ENCODE measurements at regions not wholly inside any gene's neighbourhood (a gene's known extent, or its start where the extent isn't known, plus 50 kb on each side); places are given as distances from the start of the nearest gene placed in this dataset.

- Histone ChIP-seq H3K4me3 (ENCODE audit: low read length in 2 of 2) (no peak overlapping the region), H3K9ac (ENCODE audit: low read length in 2 of 2) (no peak overlapping the region), H3K27ac (ENCODE audit: low read length) (no peak overlapping the region), H3K9me3 (ENCODE audit: control insufficient read depth in 2 of 2, low read length in 2 of 2) (no peaks in the 10 kb centered on the region), H3K27me3 (ENCODE audit: control insufficient read depth in 1 of 2, insufficient read depth in 2 of 2, low read length in 2 of 2) (no peaks in the 10 kb centered on the region), H3K36me3 (ENCODE audit: control insufficient read depth in 2 of 2, insufficient read depth in 2 of 2, low read length in 2 of 2) (no peaks in the 10 kb centered on the region), H3K4me1 (ENCODE audit: control insufficient read depth, insufficient read depth, low read length) (no peaks in the 10 kb centered on the region)
Measured at GRCh38 chr2:71797035-71797810, 343.9 kb downstream of the DYSF start.

- Histone ChIP-seq H3K27me3 (ENCODE audit: control insufficient read depth in 1 of 2, insufficient read depth in 2 of 2, low read length in 2 of 2) (no peaks in the 10 kb centered on the region), H3K9me3 (ENCODE audit: control insufficient read depth in 2 of 2, low read length in 2 of 2) (no peaks in the 10 kb centered on the region), H3K27ac (ENCODE audit: low read length) (no peak overlapping the region), H3K4me3 (ENCODE audit: low read length in 2 of 2) (no peak overlapping the region), H3K4me1 (ENCODE audit: control insufficient read depth, insufficient read depth, low read length) (no peaks in the 10 kb centered on the region), H3K36me3 (ENCODE audit: control insufficient read depth in 2 of 2, insufficient read depth in 2 of 2, low read length in 2 of 2) (no peaks in the 10 kb centered on the region), H3K9ac (ENCODE audit: low read length in 2 of 2) (no peak overlapping the region)
Measured at GRCh38 chr2:71796174-71796593, 342.8 kb downstream of the DYSF start.

- no peaks in the 10 kb centered on the region for H3K27me3 ChIP-seq (ENCODE audit: control insufficient read depth in 1 of 2, insufficient read depth in 2 of 2, low read length in 2 of 2)
- no peak overlapping the region for H3K27ac ChIP-seq (ENCODE audit: low read length)
- no peaks in the 10 kb centered on the region for H3K4me1 ChIP-seq (ENCODE audit: control insufficient read depth, insufficient read depth, low read length)
- H3K36me3 ChIP-seq (ENCODE audit: control insufficient read depth in 2 of 2, insufficient read depth in 2 of 2, low read length in 2 of 2), result no peaks in the 10 kb centered on the region
- H3K4me3 ChIP-seq (ENCODE audit: low read length in 2 of 2), result no peak overlapping the region
- H3K9me3 ChIP-seq (ENCODE audit: control insufficient read depth in 2 of 2, low read length in 2 of 2), result no peaks in the 10 kb centered on the region
- H3K9ac ChIP-seq (ENCODE audit: low read length in 2 of 2), result no peak overlapping the region
Measured at GRCh38 chr2:71795486-71795885, 342.1 kb downstream of the DYSF start.

GRCh38 chr2:71794611-71795010, 341.2 kb downstream of the DYSF start:
- no peak overlapping the region for H3K9ac ChIP-seq (ENCODE audit: low read length in 2 of 2)
- H3K9me3 ChIP-seq (ENCODE audit: control insufficient read depth in 2 of 2, low read length in 2 of 2), result no peaks in the 10 kb centered on the region
- no peak overlapping the region for H3K4me3 ChIP-seq (ENCODE audit: low read length in 2 of 2)
- H3K27ac ChIP-seq (ENCODE audit: low read length), result no peak overlapping the region
- H3K4me1 ChIP-seq (ENCODE audit: control insufficient read depth, insufficient read depth, low read length), result no peaks in the 10 kb centered on the region
- H3K27me3 ChIP-seq (ENCODE audit: control insufficient read depth in 1 of 2, insufficient read depth in 2 of 2, low read length in 2 of 2), result no peaks in the 10 kb centered on the region
- no peaks in the 10 kb centered on the region for H3K36me3 ChIP-seq (ENCODE audit: control insufficient read depth in 2 of 2, insufficient read depth in 2 of 2, low read length in 2 of 2)

GRCh38 chr2:71793926-71794325, 340.6 kb downstream of the DYSF start:
- Histone ChIP-seq H3K9me3 (ENCODE audit: control insufficient read depth in 2 of 2, low read length in 2 of 2) (no peaks in the 10 kb centered on the region), H3K9ac (ENCODE audit: low read length in 2 of 2) (no peak overlapping the region), H3K36me3 (ENCODE audit: control insufficient read depth in 2 of 2, insufficient read depth in 2 of 2, low read length in 2 of 2) (no peaks in the 10 kb centered on the region), H3K27me3 (ENCODE audit: control insufficient read depth in 1 of 2, insufficient read depth in 2 of 2, low read length in 2 of 2) (no peaks in the 10 kb centered on the region), H3K4me1 (ENCODE audit: control insufficient read depth, insufficient read depth, low read length) (no peaks in the 10 kb centered on the region), H3K4me3 (ENCODE audit: low read length in 2 of 2) (no peak overlapping the region), H3K27ac (ENCODE audit: low read length) (no peak overlapping the region)

- no peak overlapping the region for H3K27ac ChIP-seq (ENCODE audit: low read length)
- no peaks in the 10 kb centered on the region for H3K27me3 ChIP-seq (ENCODE audit: control insufficient read depth in 1 of 2, insufficient read depth in 2 of 2, low read length in 2 of 2)
- no peaks in the 10 kb centered on the region for H3K4me1 ChIP-seq (ENCODE audit: control insufficient read depth, insufficient read depth, low read length)
- H3K9ac ChIP-seq (ENCODE audit: low read length in 2 of 2), result no peak overlapping the region
- no peak overlapping the region for H3K4me3 ChIP-seq (ENCODE audit: low read length in 2 of 2)
- H3K36me3 ChIP-seq (ENCODE audit: control insufficient read depth in 2 of 2, insufficient read depth in 2 of 2, low read length in 2 of 2), result no peaks in the 10 kb centered on the region
- H3K9me3 ChIP-seq (ENCODE audit: control insufficient read depth in 2 of 2, low read length in 2 of 2), result no peaks in the 10 kb centered on the region
Measured at GRCh38 chr2:71792926-71793761, 339.8 kb downstream of the DYSF start.

- H3K36me3 ChIP-seq (ENCODE audit: control insufficient read depth in 2 of 2, insufficient read depth in 2 of 2, low read length in 2 of 2), result no peaks in the 10 kb centered on the region
- H3K4me1 ChIP-seq (ENCODE audit: control insufficient read depth, insufficient read depth, low read length), result no peaks in the 10 kb centered on the region
- no peaks in the 10 kb centered on the region for H3K27me3 ChIP-seq (ENCODE audit: control insufficient read depth in 1 of 2, insufficient read depth in 2 of 2, low read length in 2 of 2)
- no peaks in the 10 kb centered on the region for H3K9me3 ChIP-seq (ENCODE audit: control insufficient read depth in 2 of 2, low read length in 2 of 2)
- no peak overlapping the region for H3K27ac ChIP-seq (ENCODE audit: low read length)
- no peak overlapping the region for H3K4me3 ChIP-seq (ENCODE audit: low read length in 2 of 2)
- no peak overlapping the region for H3K9ac ChIP-seq (ENCODE audit: low read length in 2 of 2)
Measured at GRCh38 chr2:71791501-71792135, 338.3 kb downstream of the DYSF start.

- H3K36me3 ChIP-seq (ENCODE audit: control insufficient read depth in 2 of 2, insufficient read depth in 2 of 2, low read length in 2 of 2), result no peaks in the 10 kb centered on the region
- no peak overlapping the region for H3K27ac ChIP-seq (ENCODE audit: low read length)
- no peaks in the 10 kb centered on the region for H3K9me3 ChIP-seq (ENCODE audit: control insufficient read depth in 2 of 2, low read length in 2 of 2)
- H3K9ac ChIP-seq (ENCODE audit: low read length in 2 of 2), result no peak overlapping the region
- no peak overlapping the region for H3K4me3 ChIP-seq (ENCODE audit: low read length in 2 of 2)
- no peaks in the 10 kb centered on the region for H3K27me3 ChIP-seq (ENCODE audit: control insufficient read depth in 1 of 2, insufficient read depth in 2 of 2, low read length in 2 of 2)
- no peaks in the 10 kb centered on the region for H3K4me1 ChIP-seq (ENCODE audit: control insufficient read depth, insufficient read depth, low read length)
Measured at GRCh38 chr2:71791061-71791450, 337.7 kb downstream of the DYSF start.

GRCh38 chr2:71790226-71791060, 337.1 kb downstream of the DYSF start:
- Histone ChIP-seq H3K9me3 (ENCODE audit: control insufficient read depth in 2 of 2, low read length in 2 of 2) (no peaks in the 10 kb centered on the region), H3K36me3 (ENCODE audit: control insufficient read depth in 2 of 2, insufficient read depth in 2 of 2, low read length in 2 of 2) (no peaks in the 10 kb centered on the region), H3K4me3 (ENCODE audit: low read length in 2 of 2) (no peak overlapping the region), H3K9ac (ENCODE audit: low read length in 2 of 2) (no peak overlapping the region), H3K27ac (ENCODE audit: low read length) (no peak overlapping the region), H3K4me1 (ENCODE audit: control insufficient read depth, insufficient read depth, low read length) (no peaks in the 10 kb centered on the region), H3K27me3 (ENCODE audit: control insufficient read depth in 1 of 2, insufficient read depth in 2 of 2, low read length in 2 of 2) (no peaks in the 10 kb centered on the region)

- Histone ChIP-seq H3K27me3 (ENCODE audit: control insufficient read depth in 1 of 2, insufficient read depth in 2 of 2, low read length in 2 of 2) (no peaks in the 10 kb centered on the region), H3K9me3 (ENCODE audit: control insufficient read depth in 2 of 2, low read length in 2 of 2) (no peaks in the 10 kb centered on the region), H3K27ac (ENCODE audit: low read length) (no peak overlapping the region), H3K36me3 (ENCODE audit: control insufficient read depth in 2 of 2, insufficient read depth in 2 of 2, low read length in 2 of 2) (no peaks in the 10 kb centered on the region), H3K4me1 (ENCODE audit: control insufficient read depth, insufficient read depth, low read length) (no peaks in the 10 kb centered on the region), H3K9ac (ENCODE audit: low read length in 2 of 2) (no peak overlapping the region), H3K4me3 (ENCODE audit: low read length in 2 of 2) (no peak overlapping the region)
Measured at GRCh38 chr2:71789556-71790204, 336.3 kb downstream of the DYSF start.
